LNCAP (cell line): ENCODE measurements at regions not wholly inside any gene's neighbourhood (a gene's known extent, or its start where the extent isn't known, plus 50 kb on each side); places are given as distances from the start of the nearest gene placed in this dataset.

Experiments
- TF ChIP-seq, protein P1 (sequence below): fragments of 450-650 bp; IDR thresholded peaks from 2 replicates; pipeline ENCODE4 v1.5.1; 2017; ENCODE audit warnings: mild to moderate bottlenecking

DNA sequence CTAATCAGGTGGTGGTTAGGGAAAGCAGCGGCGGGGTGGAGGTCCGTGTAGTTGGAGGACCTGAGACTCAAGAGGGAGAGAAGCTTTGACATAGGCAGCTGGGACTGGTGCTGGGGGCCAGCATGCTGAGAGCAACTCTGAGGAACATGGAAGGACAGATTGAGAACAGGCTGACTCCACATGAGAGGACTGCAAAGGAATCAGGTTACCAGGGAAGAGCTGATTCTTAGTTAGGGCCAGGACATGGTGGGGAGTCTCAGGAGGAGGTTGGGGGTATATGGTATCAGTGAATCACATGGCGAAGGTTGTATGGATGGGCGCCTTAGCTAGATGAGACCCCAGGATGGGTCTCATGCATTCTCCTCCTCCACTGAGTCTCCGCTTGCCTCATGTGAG is 264.0 kb upstream of the BOD1L1 start:
- TF ChIP-seq, protein P1, sequence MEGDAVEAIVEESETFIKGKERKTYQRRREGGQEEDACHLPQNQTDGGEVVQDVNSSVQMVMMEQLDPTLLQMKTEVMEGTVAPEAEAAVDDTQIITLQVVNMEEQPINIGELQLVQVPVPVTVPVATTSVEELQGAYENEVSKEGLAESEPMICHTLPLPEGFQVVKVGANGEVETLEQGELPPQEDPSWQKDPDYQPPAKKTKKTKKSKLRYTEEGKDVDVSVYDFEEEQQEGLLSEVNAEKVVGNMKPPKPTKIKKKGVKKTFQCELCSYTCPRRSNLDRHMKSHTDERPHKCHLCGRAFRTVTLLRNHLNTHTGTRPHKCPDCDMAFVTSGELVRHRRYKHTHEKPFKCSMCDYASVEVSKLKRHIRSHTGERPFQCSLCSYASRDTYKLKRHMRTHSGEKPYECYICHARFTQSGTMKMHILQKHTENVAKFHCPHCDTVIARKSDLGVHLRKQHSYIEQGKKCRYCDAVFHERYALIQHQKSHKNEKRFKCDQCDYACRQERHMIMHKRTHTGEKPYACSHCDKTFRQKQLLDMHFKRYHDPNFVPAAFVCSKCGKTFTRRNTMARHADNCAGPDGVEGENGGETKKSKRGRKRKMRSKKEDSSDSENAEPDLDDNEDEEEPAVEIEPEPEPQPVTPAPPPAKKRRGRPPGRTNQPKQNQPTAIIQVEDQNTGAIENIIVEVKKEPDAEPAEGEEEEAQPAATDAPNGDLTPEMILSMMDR = no peak

DNA sequence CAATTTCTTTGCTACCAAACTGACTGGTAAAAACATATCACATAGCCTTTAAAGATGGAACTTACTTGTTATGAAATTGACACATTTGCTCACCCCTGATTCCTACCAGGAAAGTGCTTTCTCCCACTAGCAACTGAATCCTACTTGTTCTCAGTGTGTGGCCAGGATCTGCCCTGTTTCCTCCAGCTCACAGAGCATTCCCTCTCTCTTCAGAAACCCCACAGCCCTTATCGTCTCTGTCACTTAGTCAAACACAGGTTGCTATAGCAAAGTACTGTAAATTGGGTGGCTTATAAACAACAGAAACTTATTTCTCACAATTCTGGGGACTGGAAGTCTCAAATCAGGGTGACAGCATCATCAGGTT is 265.2 kb upstream of the BOD1L1 start:
- TF ChIP-seq, protein P1 = no peak

DNA sequence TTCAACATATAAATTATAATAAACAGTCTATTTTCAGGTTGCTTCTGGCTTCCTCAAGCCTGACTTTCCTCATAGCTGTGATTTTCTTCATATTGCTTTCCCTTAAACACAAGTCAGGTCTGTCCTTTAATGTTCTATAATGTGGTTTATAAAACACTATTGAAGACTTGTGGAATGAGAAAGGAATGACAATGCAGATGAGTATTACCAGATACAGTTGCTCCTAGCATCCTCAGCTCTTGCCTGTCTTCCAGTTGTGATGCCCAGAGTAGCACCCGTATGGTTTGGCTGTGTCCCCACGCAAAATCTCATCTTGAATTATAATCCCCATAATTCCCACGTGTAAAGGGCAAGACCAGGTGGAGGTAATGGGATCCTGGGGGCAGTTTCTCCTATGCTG is 265.7 kb upstream of the BOD1L1 start:
- TF ChIP-seq, protein P1 = no peak

DNA sequence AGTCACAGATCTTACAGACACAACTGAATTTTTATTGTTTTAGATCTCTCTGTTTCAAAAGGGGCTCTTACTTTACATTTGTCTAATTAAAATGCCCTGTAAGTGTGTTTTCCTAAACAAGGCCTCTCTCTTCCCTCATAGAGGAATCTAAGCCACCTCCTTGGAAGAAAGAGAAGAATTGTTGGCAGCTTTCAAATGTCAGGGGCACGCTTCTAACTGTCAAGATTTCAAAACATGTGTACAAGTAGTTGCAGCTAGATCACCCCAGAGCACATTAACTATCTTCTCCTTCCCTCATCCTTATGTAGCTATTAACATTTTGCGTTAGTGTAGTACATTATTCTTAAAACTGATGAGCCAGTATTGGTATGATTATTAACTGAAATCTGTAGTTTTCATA is 266.5 kb upstream of the BOD1L1 start:
- TF ChIP-seq, protein P1 = no peak

DNA sequence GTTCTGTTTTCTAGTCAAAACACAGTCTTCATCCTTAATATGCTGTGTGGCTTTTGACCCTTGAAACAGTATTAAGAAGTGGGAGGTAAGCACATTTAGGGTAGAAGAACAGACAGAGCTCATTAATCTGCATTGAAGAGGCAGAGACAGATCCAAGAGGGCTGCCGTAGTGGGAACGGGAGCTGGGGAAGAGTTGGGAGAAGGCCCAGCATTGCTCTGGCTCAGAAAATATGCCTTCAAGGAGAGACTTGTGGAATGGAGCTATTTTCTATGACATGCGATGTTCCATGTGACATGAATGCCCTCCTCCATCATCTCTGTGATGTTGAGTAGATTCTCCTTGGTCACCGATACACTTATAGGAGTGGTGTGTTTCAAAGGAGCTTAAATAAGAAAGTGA is 273.3 kb upstream of the BOD1L1 start:
- TF ChIP-seq, protein P1 = no peak

DNA sequence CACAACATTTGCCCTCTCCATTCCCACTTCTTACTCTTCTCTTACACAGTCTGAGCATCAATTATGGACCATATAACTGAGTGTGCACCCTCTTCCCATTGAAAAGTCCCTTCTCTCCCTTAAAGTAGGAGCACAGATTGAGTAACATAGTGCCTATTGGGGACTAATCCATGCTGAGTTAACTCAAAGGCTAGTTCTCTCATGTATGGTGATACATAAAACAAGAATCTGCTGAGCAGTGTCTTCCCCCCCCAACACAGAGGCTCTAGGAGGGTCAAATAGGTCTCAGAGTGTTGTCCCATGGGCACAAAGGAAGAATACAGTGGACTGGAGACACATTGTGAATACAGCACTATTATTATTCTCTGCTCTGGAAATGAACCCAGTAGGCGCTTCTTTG is 274.6 kb upstream of the BOD1L1 start:
- TF ChIP-seq, protein P1 = no peak

DNA sequence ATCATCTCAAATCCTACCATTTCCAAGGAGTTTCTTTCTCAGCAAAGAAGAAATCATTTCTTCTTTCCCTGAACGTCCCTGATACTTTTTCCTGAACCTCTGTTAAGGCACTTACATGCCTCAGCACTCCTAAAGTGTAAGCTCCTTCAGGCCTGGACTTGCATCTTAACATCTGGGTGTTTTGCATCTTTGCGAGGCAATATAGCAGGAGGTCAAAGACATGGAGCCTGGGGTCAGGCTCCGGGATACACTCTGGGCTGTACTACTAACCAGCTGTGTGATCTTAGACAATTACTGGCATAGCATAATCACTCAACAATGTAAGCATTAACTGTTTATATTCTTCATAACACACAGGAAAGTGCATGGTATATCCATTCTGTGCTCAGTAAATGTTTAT is 275.5 kb upstream of the BOD1L1 start:
- TF ChIP-seq, protein P1 = no peak

DNA sequence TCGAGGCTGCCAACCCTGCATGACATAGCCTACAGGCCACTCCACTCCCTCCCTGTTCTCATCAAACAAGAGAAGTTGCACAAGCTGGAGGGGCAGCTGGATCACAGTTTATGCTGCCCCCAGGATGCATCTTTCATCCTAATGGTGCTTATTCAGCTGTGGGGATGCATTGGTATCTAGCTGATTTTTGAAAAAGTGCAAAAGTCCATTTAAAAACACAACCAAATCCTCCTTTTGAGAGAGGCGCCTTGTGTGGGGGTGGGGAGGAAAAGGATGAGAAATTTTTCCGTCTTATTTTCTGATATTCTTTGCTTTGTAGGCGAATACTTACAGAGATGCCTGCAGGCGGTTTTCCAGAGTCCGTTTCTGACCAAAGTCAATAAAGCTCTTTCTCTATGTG is 276.4 kb upstream of the BOD1L1 start:
- TF ChIP-seq, protein P1 = no peak
